ENCODE measurements at regions not wholly inside any gene's neighbourhood (a gene's known extent, or its start where the extent isn't known, plus 50 kb on each side); places are given as distances from the start of the nearest gene placed in this dataset.
"Not testable (repeated sequence)": the region's sequence is repeated elsewhere in the genome, so short reads cannot be mapped to it uniquely, and the experiment has no call there.

DNA sequence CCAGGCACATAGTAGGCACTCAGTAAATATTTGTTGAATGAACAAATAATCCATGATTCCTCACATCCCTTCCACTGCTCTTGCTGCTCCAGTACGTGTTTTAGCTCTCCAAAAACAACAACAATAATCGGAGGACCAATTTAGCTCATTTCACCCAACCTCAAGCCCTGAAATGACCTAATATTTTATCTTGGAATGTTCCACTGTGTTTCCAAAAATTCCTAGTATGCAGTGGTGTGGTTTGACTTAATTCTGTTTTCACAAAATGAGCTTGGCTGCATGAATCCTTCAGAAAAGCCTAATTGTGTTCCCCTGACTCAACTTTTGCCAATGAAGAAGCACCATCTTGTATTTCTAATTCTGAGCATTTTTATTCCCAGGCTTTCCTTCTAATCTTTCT lies 168.0 kb upstream of the PHACTR1 start:
- TF ChIP-seq, protein P1, sequence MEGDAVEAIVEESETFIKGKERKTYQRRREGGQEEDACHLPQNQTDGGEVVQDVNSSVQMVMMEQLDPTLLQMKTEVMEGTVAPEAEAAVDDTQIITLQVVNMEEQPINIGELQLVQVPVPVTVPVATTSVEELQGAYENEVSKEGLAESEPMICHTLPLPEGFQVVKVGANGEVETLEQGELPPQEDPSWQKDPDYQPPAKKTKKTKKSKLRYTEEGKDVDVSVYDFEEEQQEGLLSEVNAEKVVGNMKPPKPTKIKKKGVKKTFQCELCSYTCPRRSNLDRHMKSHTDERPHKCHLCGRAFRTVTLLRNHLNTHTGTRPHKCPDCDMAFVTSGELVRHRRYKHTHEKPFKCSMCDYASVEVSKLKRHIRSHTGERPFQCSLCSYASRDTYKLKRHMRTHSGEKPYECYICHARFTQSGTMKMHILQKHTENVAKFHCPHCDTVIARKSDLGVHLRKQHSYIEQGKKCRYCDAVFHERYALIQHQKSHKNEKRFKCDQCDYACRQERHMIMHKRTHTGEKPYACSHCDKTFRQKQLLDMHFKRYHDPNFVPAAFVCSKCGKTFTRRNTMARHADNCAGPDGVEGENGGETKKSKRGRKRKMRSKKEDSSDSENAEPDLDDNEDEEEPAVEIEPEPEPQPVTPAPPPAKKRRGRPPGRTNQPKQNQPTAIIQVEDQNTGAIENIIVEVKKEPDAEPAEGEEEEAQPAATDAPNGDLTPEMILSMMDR (conservative IDR thresholded peaks at IDR 0.05; ENCODE audit: low read depth, low read length): no peak
- no peak overlapping the region for H3K4me3 ChIP-seq (ENCODE audit: low read length)
- no peak for DNase-seq (ENCODE audit: low read depth)

DNA sequence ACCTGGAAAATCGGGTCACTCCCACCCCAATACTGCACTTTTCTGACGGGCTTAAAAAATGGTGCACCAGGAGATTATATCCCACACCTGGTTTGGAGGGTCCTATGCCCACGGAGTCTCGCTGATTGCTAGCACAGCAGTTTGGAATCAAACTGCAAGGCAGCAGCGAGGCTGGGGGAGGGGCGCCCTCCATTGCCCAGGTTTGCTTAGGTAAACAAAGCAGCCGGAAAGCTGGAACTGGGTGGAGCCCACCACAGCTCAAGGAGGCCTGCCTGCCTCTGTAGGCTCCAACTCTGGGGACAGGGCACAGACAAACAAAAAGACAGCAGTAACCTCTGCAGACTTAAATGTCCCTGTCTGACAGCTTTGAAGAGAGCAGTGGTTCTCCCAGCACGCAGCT lies 167.1 kb upstream of the PHACTR1 start:
- not testable (repeated sequence) for DNase-seq (ENCODE audit: low read depth); H3K4me3 ChIP-seq (ENCODE audit: low read length)

DNA sequence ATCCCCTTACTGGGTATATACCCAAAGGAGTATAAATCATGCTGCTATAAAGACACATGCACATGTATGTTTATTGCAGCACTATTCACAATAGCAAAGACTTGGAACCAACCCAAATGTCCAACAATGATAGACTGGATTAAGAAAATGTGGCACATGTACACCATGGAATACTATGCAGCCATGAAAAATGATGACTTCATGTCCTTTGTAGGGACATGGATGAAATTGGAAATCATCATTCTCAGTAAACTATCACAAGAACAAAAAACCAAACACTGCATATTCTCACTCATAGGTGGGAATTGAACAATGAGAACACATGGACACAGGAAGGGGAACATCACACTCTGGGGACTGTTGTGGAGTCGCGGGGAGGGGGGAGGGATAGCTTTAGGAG lies 161.7 kb upstream of the PHACTR1 start:
- DNase-seq (ENCODE audit: low read depth); H3K4me3 ChIP-seq (ENCODE audit: low read length): not testable (repeated sequence)

DNA sequence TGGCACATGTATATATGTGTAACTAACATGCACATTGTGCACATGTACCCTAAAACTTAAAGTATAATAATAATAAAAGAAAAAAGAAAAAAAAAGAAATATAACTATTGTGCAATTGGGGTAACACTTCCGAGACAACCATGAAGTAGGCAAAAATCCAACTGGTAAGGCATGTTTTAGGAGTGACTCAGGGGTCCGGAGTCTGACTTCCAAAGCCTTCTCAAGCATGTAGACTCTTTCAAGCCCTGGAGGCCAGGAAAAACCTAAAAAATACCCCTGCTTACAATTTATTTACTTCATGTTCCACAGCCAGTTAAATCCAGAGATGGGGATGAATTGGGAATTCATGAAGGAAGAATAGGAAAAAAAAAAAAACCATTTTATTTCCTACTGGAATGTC lies 161.3 kb upstream of the PHACTR1 start:
- no peak overlapping the region for H3K4me3 ChIP-seq (ENCODE audit: low read length)
- no peak for DNase-seq (ENCODE audit: low read depth)
- TF ChIP-seq, protein P1 (conservative IDR thresholded peaks at IDR 0.05; ENCODE audit: low read depth, low read length): no peak

DNA sequence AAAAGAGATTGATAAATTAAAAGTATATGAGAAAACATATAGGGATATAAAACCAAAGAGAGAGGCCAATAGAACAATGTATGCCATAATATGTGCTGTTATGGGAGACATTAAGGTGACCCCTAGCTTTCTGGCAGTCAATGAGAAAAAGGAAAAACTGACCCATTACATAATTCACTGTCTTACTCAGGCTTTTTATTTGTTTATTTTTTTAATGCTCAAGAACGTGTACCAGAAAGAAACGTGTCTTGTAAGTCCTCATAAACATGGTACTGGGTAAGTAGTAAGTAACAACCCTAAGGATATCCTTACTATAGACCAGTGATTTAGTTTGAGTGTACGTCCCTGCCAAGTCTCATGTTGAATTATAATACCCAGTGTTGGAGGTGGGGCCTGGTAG lies 160.8 kb upstream of the PHACTR1 start:
- no peak overlapping the region for H3K4me3 ChIP-seq (ENCODE audit: low read length)
- no peak for DNase-seq (ENCODE audit: low read depth)
- TF ChIP-seq, protein P1 (conservative IDR thresholded peaks at IDR 0.05; ENCODE audit: low read depth, low read length): no peak

DNA sequence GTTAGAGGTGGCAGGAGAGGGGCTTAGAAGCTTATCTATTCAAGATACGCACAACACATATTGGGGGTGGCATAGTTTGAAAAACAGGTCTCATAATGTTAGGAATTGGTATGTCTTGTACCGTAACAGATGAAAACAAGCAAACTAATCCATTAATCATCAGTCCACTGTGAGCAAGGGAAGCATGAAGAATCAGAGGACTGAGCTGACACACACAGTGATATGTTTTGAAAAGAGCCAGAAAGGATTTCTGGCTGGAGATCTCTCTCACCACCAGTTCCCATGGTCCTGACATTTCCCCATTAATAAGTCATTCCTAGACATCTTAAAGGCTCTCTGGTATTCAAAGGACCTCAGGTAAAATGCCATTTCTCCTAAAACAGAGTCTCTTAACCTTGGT lies 158.8 kb upstream of the PHACTR1 start:
- TF ChIP-seq, protein P1 (conservative IDR thresholded peaks at IDR 0.05; ENCODE audit: low read depth, low read length): no peak
- no peak overlapping the region for H3K4me3 ChIP-seq (ENCODE audit: low read length)
- no peak for DNase-seq (ENCODE audit: low read depth)

DNA sequence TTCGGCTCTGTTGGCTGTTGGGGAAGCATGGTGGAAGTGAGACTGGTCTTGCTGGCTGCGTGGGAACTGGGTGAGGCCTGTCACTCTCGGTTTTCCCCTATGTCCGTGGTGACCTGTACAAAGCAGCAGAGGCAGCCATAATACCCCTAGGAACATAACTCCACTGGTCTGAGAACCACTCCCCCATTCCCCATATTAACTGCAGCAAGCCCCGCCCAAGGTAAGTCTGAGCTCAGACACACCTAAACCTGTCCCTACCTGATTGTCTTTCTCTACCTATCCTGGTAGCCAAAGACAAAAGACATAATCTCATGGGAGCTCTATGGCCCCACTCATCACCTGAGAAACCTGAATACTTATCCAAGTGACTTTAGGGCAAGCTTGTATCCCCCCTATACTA lies 156.3 kb upstream of the PHACTR1 start:
- no peak for DNase-seq (ENCODE audit: low read depth)
- TF ChIP-seq, protein P1 (conservative IDR thresholded peaks at IDR 0.05; ENCODE audit: low read depth, low read length): no peak
- H3K4me3 ChIP-seq (ENCODE audit: low read length): no peak overlapping the region

DNA sequence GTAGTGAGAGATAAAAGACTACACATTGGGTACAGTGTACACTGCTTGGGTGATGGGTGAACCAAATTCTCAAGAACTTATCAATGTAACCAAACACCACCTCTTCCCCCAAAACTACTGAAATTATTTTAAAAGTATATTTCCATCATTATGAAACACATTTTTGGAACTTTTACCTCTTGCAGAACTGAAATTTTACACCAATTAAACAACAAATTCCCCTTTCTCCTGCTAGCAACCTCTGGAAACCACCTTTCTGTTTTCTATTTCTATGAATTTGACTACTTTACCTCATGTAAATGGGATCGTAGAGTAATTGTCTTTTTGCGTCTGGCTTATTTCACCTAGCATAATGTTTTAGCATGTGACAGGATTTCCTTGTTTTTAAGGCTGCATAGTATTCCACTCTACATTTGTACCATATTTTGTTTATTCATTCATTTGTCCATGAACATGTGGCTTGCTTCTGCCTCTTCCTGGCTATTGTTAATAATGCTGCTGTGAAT lies 149.9 kb upstream of the PHACTR1 start:
- H3K4me3 ChIP-seq (ENCODE audit: low read length): no peak overlapping the region
- no peak for DNase-seq (ENCODE audit: low read depth)
- TF ChIP-seq, protein P1 (conservative IDR thresholded peaks at IDR 0.05; ENCODE audit: low read depth, low read length): no peak
